WTC11 (cell line): ENCODE measurements at regions not wholly inside any gene's neighbourhood (a gene's known extent, or its start where the extent isn't known, plus 50 kb on each side); places are given as distances from the start of the nearest gene placed in this dataset.

ENCODE experiments used
- ATAC-seq: fragments of 200-7000 bp; cut with Tn5 transposase; 2 replicates; pipeline ENCODE4 v1.10.0; 2021; ENCODE audit warnings: mild to moderate bottlenecking, moderate library complexity
- CTCF ChIA-PET: fragments of 300-600 bp; sonication (Branson Sonifier 250); formaldehyde crosslinking; loops from one replicate; lab custom pipeline; 2021; ENCODE audit warnings: antibody characterized with exemption; lab: Charles Lee
- POLR2A ChIA-PET: fragments of 350-600 bp; sonication (Branson Sonifier 250); formaldehyde crosslinking; loops from one replicate; lab custom pipeline; 2021; ENCODE audit warnings: antibody characterized with exemption; lab: Charles Lee
- DNase-seq: peaks from one replicate; pipeline ENCODE4 v3.0.0; 2021; ENCODE audit warnings: low spot score
- H3K27ac Mint-ChIP-seq: 2 replicates; pipeline ENCODE4 v1.8.0; 2021; ENCODE audit warnings: mixed read lengths
- H3K27me3 Mint-ChIP-seq: 2 replicates; pipeline ENCODE4 v1.8.0; 2021; ENCODE audit warnings: low read depth, mild to moderate bottlenecking, moderate library complexity, mixed read lengths
- H3K36me3 Mint-ChIP-seq: 2 replicates; pipeline ENCODE4 v1.8.0; 2021; ENCODE audit warnings: mixed read lengths
- H3K4me1 Mint-ChIP-seq: 2 replicates; pipeline ENCODE4 v1.8.0; 2022; ENCODE audit warnings: mixed read lengths
- H3K4me3 Mint-ChIP-seq: 2 replicates; pipeline ENCODE4 v1.8.0; 2021; ENCODE audit warnings: mild to moderate bottlenecking, moderate library complexity, mixed read lengths
- H3K9me3 Mint-ChIP-seq: 2 replicates; pipeline ENCODE4 v1.8.0; 2021; ENCODE audit warnings: mixed read lengths
- ATF1 ChIP-seq: sonication (generic); formaldehyde crosslinking; IDR thresholded peaks from 2 replicates; pipeline ENCODE4 v1.8.1; 2023; ENCODE audit warnings: mild to moderate bottlenecking, moderate library complexity, missing genetic modification reagents
- CBFB ChIP-seq: sonication (generic); formaldehyde crosslinking; IDR thresholded peaks from 2 replicates; pipeline ENCODE4 v1.8.1; 2022; ENCODE audit warnings: mild to moderate bottlenecking, low read depth, missing genetic modification reagents
- JUN ChIP-seq: sonication (generic); formaldehyde crosslinking; IDR thresholded peaks from 2 replicates; pipeline ENCODE4 v1.8.0; 2023; ENCODE audit warnings: mild to moderate bottlenecking, missing genetic modification reagents
- KAT7 ChIP-seq: sonication (generic); formaldehyde crosslinking; IDR thresholded peaks from 2 replicates; pipeline ENCODE4 v1.8.1; 2023; ENCODE audit warnings: missing genetic modification reagents, mild to moderate bottlenecking, borderline replicate concordance
- NR3C1 ChIP-seq: sonication (generic); formaldehyde crosslinking; conservative IDR thresholded peaks from 2 replicates; pipeline ENCODE4 v1.8.1; 2023; ENCODE audit warnings: low read depth, mild to moderate bottlenecking, missing genetic modification reagents
- SMAD3 ChIP-seq: sonication (generic); formaldehyde crosslinking; IDR thresholded peaks from 2 replicates; pipeline ENCODE4 v1.8.0; 2022; ENCODE audit warnings: missing genetic modification reagents, mild to moderate bottlenecking, borderline replicate concordance
- SOX15 ChIP-seq: fragments of 250-450 bp; sonication (Bioruptor Pico); IDR thresholded peaks from 2 replicates; pipeline ENCODE4 v1.9.0; 2021; ENCODE audit warnings: mild to moderate bottlenecking
- TP53 ChIP-seq: sonication (generic); formaldehyde crosslinking; IDR thresholded peaks from 2 replicates; pipeline ENCODE4 v1.8.1; 2023; ENCODE audit warnings: mild to moderate bottlenecking, missing genetic modification reagents
- ZNF138 ChIP-seq: sonication (generic); formaldehyde crosslinking; conservative IDR thresholded peaks from 2 replicates; pipeline ENCODE4 v1.8.1; 2022; ENCODE audit warnings: mild to moderate bottlenecking, moderate library complexity, missing genetic modification reagents
- TF ChIP-seq, protein P1 (sequence below): fragments of 200-600 bp; IDR thresholded peaks from 2 replicates; pipeline ENCODE4 v1.8.0; 2022; ENCODE audit warnings: antibody characterized with exemption
- TF ChIP-seq, protein P2 (sequence below): fragments of 250-450 bp; sonication (Bioruptor Pico); IDR thresholded peaks from 2 replicates; pipeline ENCODE4 v1.9.0; 2021; ENCODE audit warnings: moderate library complexity, mild to moderate bottlenecking, inconsistent platforms, borderline replicate concordance
- TF ChIP-seq, protein P3 (sequence below): sonication (generic); formaldehyde crosslinking; IDR thresholded peaks from 2 replicates; pipeline ENCODE4 v1.8.0; 2023; ENCODE audit warnings: missing genetic modification reagents, mild to moderate bottlenecking, borderline replicate concordance
- TF ChIP-seq, protein P4 (sequence below): sonication (generic); formaldehyde crosslinking; IDR thresholded peaks from 2 replicates; pipeline ENCODE4 v1.8.0; 2022; ENCODE audit warnings: mild to moderate bottlenecking, missing genetic modification reagents
- TF ChIP-seq, protein P5 (sequence below): sonication (generic); formaldehyde crosslinking; IDR thresholded peaks from 2 replicates; pipeline ENCODE4 v1.8.0; 2023; ENCODE audit warnings: mild to moderate bottlenecking, missing genetic modification reagents
- TF ChIP-seq, protein P6 (sequence below): fragments of 250-450 bp; sonication (Bioruptor Pico); IDR thresholded peaks from 2 replicates; pipeline ENCODE4 v2.1.2; 2022; ENCODE audit warnings: mild to moderate bottlenecking, moderate library complexity
- TF ChIP-seq, protein P7 (sequence below): sonication (generic); formaldehyde crosslinking; IDR thresholded peaks from 2 replicates; pipeline ENCODE4 v1.8.0; 2022; ENCODE audit warnings: missing genetic modification reagents
- TF ChIP-seq, protein P8 (sequence below): sonication (generic); formaldehyde crosslinking; IDR thresholded peaks from 2 replicates; pipeline ENCODE4 v1.8.0; 2023; ENCODE audit warnings: missing genetic modification reagents

DNA sequence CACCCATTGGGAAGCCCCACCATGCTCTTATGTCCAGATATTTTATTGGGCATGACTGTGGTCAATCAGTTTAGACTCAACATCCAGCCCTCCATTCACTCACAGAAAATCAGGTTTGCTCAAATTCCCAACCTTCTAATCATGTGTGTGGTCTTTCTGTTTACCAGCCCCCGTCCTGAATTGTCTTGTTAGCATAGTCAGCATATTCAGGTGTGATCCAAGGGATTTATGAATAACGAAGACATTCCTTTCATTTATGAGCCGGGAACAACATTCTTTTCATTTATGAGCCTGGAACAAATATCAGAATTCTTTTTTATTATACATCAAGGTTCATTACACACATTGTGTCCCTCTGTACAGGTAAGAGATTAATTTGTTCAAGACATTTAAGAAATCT is 376.3 kb upstream of the POM121L12 start:
- no peak overlapping the region for H3K4me3 Mint-ChIP-seq
- peaks cover 22% of the 10 kb centered on the region for H3K9me3 Mint-ChIP-seq
- ChIA-PET POLR2A (no interaction called here), CTCF (no interaction called here)
- ATAC-seq (no peak), DNase-seq (no peak)
- no peaks in the 10 kb centered on the region for H3K27me3 Mint-ChIP-seq
- no peak overlapping the region for H3K27ac Mint-ChIP-seq
- peaks cover 18% of the 10 kb centered on the region for H3K36me3 Mint-ChIP-seq
- H3K4me1 Mint-ChIP-seq = peaks cover 18% of the 10 kb centered on the region
- TF ChIP-seq TP53 (no peak), NR3C1 (CRISPR knock-in tag) (no peak), CBFB (CRISPR knock-in tag) (no peak), JUN (no peak), KAT7 (CRISPR knock-in tag) (no peak), SMAD3 (CRISPR knock-in tag) (no peak), ZNF138 (CRISPR knock-in tag) (no peak), ATF1 (no peak)
- TF ChIP-seq, protein P1, sequence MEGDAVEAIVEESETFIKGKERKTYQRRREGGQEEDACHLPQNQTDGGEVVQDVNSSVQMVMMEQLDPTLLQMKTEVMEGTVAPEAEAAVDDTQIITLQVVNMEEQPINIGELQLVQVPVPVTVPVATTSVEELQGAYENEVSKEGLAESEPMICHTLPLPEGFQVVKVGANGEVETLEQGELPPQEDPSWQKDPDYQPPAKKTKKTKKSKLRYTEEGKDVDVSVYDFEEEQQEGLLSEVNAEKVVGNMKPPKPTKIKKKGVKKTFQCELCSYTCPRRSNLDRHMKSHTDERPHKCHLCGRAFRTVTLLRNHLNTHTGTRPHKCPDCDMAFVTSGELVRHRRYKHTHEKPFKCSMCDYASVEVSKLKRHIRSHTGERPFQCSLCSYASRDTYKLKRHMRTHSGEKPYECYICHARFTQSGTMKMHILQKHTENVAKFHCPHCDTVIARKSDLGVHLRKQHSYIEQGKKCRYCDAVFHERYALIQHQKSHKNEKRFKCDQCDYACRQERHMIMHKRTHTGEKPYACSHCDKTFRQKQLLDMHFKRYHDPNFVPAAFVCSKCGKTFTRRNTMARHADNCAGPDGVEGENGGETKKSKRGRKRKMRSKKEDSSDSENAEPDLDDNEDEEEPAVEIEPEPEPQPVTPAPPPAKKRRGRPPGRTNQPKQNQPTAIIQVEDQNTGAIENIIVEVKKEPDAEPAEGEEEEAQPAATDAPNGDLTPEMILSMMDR = no peak
- TF ChIP-seq, protein P2, sequence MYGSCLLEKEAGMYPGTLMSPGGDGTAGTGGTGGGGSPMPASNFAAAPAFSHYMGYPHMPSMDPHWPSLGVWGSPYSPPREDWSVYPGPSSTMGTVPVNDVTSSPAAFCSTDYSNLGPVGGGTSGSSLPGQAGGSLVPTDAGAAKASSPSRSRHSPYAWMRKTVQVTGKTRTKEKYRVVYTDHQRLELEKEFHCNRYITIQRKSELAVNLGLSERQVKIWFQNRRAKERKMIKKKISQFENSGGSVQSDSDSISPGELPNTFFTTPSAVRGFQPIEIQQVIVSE = no peak
- TF ChIP-seq, protein P3, sequence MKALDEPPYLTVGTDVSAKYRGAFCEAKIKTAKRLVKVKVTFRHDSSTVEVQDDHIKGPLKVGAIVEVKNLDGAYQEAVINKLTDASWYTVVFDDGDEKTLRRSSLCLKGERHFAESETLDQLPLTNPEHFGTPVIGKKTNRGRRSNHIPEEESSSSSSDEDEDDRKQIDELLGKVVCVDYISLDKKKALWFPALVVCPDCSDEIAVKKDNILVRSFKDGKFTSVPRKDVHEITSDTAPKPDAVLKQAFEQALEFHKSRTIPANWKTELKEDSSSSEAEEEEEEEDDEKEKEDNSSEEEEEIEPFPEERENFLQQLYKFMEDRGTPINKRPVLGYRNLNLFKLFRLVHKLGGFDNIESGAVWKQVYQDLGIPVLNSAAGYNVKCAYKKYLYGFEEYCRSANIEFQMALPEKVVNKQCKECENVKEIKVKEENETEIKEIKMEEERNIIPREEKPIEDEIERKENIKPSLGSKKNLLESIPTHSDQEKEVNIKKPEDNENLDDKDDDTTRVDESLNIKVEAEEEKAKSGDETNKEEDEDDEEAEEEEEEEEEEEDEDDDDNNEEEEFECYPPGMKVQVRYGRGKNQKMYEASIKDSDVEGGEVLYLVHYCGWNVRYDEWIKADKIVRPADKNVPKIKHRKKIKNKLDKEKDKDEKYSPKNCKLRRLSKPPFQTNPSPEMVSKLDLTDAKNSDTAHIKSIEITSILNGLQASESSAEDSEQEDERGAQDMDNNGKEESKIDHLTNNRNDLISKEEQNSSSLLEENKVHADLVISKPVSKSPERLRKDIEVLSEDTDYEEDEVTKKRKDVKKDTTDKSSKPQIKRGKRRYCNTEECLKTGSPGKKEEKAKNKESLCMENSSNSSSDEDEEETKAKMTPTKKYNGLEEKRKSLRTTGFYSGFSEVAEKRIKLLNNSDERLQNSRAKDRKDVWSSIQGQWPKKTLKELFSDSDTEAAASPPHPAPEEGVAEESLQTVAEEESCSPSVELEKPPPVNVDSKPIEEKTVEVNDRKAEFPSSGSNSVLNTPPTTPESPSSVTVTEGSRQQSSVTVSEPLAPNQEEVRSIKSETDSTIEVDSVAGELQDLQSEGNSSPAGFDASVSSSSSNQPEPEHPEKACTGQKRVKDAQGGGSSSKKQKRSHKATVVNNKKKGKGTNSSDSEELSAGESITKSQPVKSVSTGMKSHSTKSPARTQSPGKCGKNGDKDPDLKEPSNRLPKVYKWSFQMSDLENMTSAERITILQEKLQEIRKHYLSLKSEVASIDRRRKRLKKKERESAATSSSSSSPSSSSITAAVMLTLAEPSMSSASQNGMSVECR (CRISPR knock-in tag) = no peak
- TF ChIP-seq, protein P4, sequence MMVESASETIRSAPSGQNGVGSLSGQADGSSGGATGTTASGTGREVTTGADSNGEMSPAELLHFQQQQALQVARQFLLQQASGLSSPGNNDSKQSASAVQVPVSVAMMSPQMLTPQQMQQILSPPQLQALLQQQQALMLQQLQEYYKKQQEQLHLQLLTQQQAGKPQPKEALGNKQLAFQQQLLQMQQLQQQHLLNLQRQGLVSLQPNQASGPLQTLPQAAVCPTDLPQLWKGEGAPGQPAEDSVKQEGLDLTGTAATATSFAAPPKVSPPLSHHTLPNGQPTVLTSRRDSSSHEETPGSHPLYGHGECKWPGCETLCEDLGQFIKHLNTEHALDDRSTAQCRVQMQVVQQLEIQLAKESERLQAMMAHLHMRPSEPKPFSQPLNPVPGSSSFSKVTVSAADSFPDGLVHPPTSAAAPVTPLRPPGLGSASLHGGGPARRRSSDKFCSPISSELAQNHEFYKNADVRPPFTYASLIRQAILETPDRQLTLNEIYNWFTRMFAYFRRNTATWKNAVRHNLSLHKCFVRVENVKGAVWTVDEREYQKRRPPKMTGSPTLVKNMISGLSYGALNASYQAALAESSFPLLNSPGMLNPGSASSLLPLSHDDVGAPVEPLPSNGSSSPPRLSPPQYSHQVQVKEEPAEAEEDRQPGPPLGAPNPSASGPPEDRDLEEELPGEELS = no peak
- TF ChIP-seq, protein P5, sequence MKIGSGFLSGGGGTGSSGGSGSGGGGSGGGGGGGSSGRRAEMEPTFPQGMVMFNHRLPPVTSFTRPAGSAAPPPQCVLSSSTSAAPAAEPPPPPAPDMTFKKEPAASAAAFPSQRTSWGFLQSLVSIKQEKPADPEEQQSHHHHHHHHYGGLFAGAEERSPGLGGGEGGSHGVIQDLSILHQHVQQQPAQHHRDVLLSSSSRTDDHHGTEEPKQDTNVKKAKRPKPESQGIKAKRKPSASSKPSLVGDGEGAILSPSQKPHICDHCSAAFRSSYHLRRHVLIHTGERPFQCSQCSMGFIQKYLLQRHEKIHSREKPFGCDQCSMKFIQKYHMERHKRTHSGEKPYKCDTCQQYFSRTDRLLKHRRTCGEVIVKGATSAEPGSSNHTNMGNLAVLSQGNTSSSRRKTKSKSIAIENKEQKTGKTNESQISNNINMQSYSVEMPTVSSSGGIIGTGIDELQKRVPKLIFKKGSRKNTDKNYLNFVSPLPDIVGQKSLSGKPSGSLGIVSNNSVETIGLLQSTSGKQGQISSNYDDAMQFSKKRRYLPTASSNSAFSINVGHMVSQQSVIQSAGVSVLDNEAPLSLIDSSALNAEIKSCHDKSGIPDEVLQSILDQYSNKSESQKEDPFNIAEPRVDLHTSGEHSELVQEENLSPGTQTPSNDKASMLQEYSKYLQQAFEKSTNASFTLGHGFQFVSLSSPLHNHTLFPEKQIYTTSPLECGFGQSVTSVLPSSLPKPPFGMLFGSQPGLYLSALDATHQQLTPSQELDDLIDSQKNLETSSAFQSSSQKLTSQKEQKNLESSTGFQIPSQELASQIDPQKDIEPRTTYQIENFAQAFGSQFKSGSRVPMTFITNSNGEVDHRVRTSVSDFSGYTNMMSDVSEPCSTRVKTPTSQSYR (CRISPR knock-in tag) = no peak
- TF ChIP-seq, all 79 proteins: peak for 0

DNA sequence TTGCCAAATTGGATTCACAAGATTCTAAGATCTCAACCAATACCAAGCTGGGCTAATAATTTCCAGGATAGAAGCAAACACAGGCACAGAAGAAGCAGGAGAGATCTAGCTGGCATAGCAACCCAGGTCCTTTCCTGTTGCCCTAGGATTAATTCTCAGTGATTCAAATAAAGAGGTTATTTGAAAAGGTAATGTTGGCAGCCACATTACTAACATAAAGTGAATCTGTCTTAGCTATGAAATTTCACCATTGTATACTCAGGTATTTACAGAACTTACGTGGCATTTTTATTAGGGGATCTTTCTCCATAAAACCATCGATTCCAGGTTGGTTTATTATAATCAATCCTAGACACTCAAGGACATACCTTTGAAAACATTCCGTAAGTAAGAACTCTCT is 379.3 kb upstream of the POM121L12 start:
- no peaks in the 10 kb centered on the region for H3K27me3 Mint-ChIP-seq
- ChIA-PET POLR2A (interaction anchor here (0.6 kb wide), 2 partner anchors 271 to 1123 kb away, joined by 3 to 8 read pairs; no protein-coding TSS in a partner anchor), CTCF (no interaction called here)
- H3K36me3 Mint-ChIP-seq = peaks cover 15% of the 10 kb centered on the region
- DNase-seq (no peak), ATAC-seq (no peak)
- no peak overlapping the region for H3K4me3 Mint-ChIP-seq
- H3K4me1 Mint-ChIP-seq = peaks cover 23% of the 10 kb centered on the region
- H3K9me3 Mint-ChIP-seq = peaks cover 17% of the 10 kb centered on the region
- no peak overlapping the region for H3K27ac Mint-ChIP-seq
- TF ChIP-seq, protein P6, sequence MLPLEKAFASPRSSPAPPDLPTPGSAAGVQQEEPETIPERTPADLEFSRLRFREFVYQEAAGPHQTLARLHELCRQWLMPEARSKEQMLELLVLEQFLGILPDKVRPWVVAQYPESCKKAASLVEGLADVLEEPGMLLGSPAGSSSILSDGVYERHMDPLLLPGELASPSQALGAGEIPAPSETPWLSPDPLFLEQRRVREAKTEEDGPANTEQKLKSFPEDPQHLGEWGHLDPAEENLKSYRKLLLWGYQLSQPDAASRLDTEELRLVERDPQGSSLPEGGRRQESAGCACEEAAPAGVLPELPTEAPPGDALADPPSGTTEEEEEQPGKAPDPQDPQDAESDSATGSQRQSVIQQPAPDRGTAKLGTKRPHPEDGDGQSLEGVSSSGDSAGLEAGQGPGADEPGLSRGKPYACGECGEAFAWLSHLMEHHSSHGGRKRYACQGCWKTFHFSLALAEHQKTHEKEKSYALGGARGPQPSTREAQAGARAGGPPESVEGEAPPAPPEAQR = no peak
- TF ChIP-seq, protein P7, sequence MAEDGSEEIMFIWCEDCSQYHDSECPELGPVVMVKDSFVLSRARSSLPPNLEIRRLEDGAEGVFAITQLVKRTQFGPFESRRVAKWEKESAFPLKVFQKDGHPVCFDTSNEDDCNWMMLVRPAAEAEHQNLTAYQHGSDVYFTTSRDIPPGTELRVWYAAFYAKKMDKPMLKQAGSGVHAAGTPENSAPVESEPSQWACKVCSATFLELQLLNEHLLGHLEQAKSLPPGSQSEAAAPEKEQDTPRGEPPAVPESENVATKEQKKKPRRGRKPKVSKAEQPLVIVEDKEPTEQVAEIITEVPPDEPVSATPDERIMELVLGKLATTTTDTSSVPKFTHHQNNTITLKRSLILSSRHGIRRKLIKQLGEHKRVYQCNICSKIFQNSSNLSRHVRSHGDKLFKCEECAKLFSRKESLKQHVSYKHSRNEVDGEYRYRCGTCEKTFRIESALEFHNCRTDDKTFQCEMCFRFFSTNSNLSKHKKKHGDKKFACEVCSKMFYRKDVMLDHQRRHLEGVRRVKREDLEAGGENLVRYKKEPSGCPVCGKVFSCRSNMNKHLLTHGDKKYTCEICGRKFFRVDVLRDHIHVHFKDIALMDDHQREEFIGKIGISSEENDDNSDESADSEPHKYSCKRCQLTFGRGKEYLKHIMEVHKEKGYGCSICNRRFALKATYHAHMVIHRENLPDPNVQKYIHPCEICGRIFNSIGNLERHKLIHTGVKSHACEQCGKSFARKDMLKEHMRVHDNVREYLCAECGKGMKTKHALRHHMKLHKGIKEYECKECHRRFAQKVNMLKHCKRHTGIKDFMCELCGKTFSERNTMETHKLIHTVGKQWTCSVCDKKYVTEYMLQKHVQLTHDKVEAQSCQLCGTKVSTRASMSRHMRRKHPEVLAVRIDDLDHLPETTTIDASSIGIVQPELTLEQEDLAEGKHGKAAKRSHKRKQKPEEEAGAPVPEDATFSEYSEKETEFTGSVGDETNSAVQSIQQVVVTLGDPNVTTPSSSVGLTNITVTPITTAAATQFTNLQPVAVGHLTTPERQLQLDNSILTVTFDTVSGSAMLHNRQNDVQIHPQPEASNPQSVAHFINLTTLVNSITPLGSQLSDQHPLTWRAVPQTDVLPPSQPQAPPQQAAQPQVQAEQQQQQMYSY (CRISPR knock-in tag) = no peak
- TF ChIP-seq, protein P8, sequence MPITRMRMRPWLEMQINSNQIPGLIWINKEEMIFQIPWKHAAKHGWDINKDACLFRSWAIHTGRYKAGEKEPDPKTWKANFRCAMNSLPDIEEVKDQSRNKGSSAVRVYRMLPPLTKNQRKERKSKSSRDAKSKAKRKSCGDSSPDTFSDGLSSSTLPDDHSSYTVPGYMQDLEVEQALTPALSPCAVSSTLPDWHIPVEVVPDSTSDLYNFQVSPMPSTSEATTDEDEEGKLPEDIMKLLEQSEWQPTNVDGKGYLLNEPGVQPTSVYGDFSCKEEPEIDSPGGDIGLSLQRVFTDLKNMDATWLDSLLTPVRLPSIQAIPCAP (CRISPR knock-in tag) = no peak
- TF ChIP-seq SOX15 (CRISPR knock-in tag) = no peak
